HCT116 (cell line): ENCODE measurements at regions not wholly inside any gene's neighbourhood (a gene's known extent, or its start where the extent isn't known, plus 50 kb on each side); places are given as distances from the start of the nearest gene placed in this dataset.
"Not testable (repeated sequence)": the region's sequence is repeated elsewhere in the genome, so short reads cannot be mapped to it uniquely, and the experiment has no call there.

ENCODE experiments used
- ATAC-seq: fragments of 200-7000 bp; cut with Tn5 transposase; 2 replicates; pipeline ENCODE4 v1.9.1; 2020; ENCODE audit warnings: mild to moderate bottlenecking, moderate library complexity
- BruUV-seq: library from RNA; stranded (reverse); fragments of 400-500 nt; replicated peaks from 2 replicates; lab custom pipeline; 2021; lab: Mats Ljungman, UMichigan
- CTCF ChIA-PET: fragments of 300-600 bp; sonication (Branson Sonifier 250); formaldehyde crosslinking; loops from one replicate; lab custom pipeline; 2021; ENCODE audit warnings: antibody characterized with exemption; lab: Charles Lee
- POLR2A ChIA-PET: fragments of 300-600, 350-600 bp; sonication (Branson Sonifier 250); formaldehyde crosslinking; loops from one replicate; lab custom pipeline; 2021; ENCODE audit warnings: antibody characterized with exemption; lab: Charles Lee
- RAD21 ChIA-PET, 2 experiments: fragments of 300-600 bp; sonication (Branson Sonifier 250); formaldehyde crosslinking; loops; one replicate each; lab custom pipeline; 2023; ENCODE audit warnings: low total read pairs in 2 of 2; ENCODE audit not compliant: uncharacterized antibody in 2 of 2, unreplicated experiment in 2 of 2, low non-redundant PET in 1 of 2; lab: Charles Lee
- DNase-seq: peaks from one replicate; pipeline ENCODE4 v3.0.0-alpha.2; 2010; ENCODE audit warnings: low read depth, low spot score
- H2AFZ ChIP-seq: fragments of 200-600 bp; shearing (Covaris generic), sonication (generic); 2 replicates; pipeline ENCODE4 v1.6.1; 2017; ENCODE audit warnings: low read depth, mixed run types, mixed read lengths, antibody characterized with exemption, low read length; ENCODE audit not compliant: poor library complexity, severe bottlenecking
- H3K27ac ChIP-seq: 2 replicates; pipeline ENCODE4 v1.5.1; 2012; ENCODE audit warnings: low read depth, low read length
- H3K27me3 ChIP-seq: fragments of 200-600 bp; sonication (generic); 2 replicates; pipeline ENCODE4 v1.6.1; 2016; ENCODE audit warnings: mixed run types, low read length, mixed read lengths; ENCODE audit not compliant: insufficient read depth
- H3K36me3 ChIP-seq, 2 experiments: fragments of 200-500 bp in 1 of 2; fragments of 200-600 bp in 1 of 2; sonication (Bioruptor generic) in 1 of 2; sonication (generic) in 1 of 2; 2 replicates each; pipeline versions ENCODE4 v1.5.1 to v1.6.1; 2014 to 2016; ENCODE audit warnings: low read length in 2 of 2, inconsistent platforms in 1 of 2, mixed read lengths in 1 of 2, mixed run types in 1 of 2; ENCODE audit not compliant: insufficient read depth in 2 of 2, control insufficient read depth in 1 of 2
- H3K4me1 ChIP-seq, 2 experiments: fragments of 200-600 bp in 1 of 2; sonication (generic) in 1 of 2; 2 replicates each; pipeline versions ENCODE4 v1.5.1 to v1.6.1; 2012 to 2017; ENCODE audit warnings: low read length in 2 of 2, inconsistent platforms in 1 of 2, mild to moderate bottlenecking in 1 of 2, mixed read lengths in 1 of 2, mixed run types in 1 of 2, moderate library complexity in 1 of 2; ENCODE audit not compliant: insufficient read depth in 2 of 2, control insufficient read depth in 1 of 2
- H3K4me2 ChIP-seq: fragments of 200-600 bp; sonication (generic); 2 replicates; pipeline ENCODE4 v1.6.1; 2017; ENCODE audit warnings: mixed run types, low read length, mixed read lengths
- H3K4me3 ChIP-seq, 2 experiments: fragments of 200-600 bp in 1 of 2; sonication (generic) in 1 of 2; replicated peaks in 1 of 2; 2 replicates each; pipeline ENCODE4 v1.5.1; 2011 to 2016; ENCODE audit warnings: low read length in 2 of 2, control low read depth in 1 of 2, low read depth in 1 of 2, mild to moderate bottlenecking in 1 of 2, mixed read lengths in 1 of 2, mixed run types in 1 of 2
- H3K79me2 ChIP-seq: fragments of 200-600 bp; sonication (generic); 2 replicates; pipeline ENCODE4 v1.6.1; 2017; ENCODE audit warnings: mild to moderate bottlenecking, mixed run types, low read length, moderate library complexity, mixed read lengths; ENCODE audit not compliant: insufficient read depth
- H3K9ac ChIP-seq: fragments of 200-600 bp; sonication (generic); 2 replicates; pipeline ENCODE4 v1.6.1; 2016; ENCODE audit warnings: low read length, mixed read lengths
- H3K9me2 ChIP-seq: fragments of 200-600 bp; sonication (generic), shearing (Covaris generic); 2 replicates; pipeline ENCODE4 v1.6.1; 2017; ENCODE audit warnings: mixed run types, mild to moderate bottlenecking, moderate library complexity; ENCODE audit not compliant: insufficient read depth
- H3K9me3 ChIP-seq, 2 experiments: fragments of 200-500 bp in 1 of 2; fragments of 200-600 bp in 1 of 2; sonication (Bioruptor generic) in 1 of 2; sonication (generic) in 1 of 2; 2 replicates each; pipeline ENCODE4 v1.6.1; 2014 to 2017; ENCODE audit warnings: low read length in 2 of 2, mixed read lengths in 2 of 2, inconsistent platforms in 1 of 2, low read depth in 1 of 2, mild to moderate bottlenecking in 1 of 2, mixed run types in 1 of 2, moderate library complexity in 1 of 2; ENCODE audit not compliant: control insufficient read depth in 1 of 2, insufficient read depth in 1 of 2
- H4K20me1 ChIP-seq: fragments of 200-600 bp; sonication (generic), shearing (Covaris generic); 2 replicates; pipeline ENCODE4 v1.6.1; 2017; ENCODE audit warnings: mixed run types, mild to moderate bottlenecking, moderate library complexity; ENCODE audit not compliant: insufficient read depth
- CBX3 ChIP-seq: IDR thresholded peaks from 2 replicates; pipeline ENCODE4 v1.6.1; 2012; ENCODE audit warnings: low read depth
- CEBPB ChIP-seq: IDR thresholded peaks from 2 replicates; pipeline ENCODE4 v1.6.1; 2012; ENCODE audit warnings: low read depth
- CTCF ChIP-seq, 3 experiments: fragments of 200-600 bp in 1 of 3; sonication (generic) in 1 of 3; IDR thresholded peaks in 2 of 3; conservative IDR thresholded peaks in 1 of 3; 2 replicates each; pipeline ENCODE4 v1.5.1; 2012 to 2017; ENCODE audit warnings: low read depth in 2 of 3, low read length in 2 of 3, antibody characterized with exemption in 1 of 3, borderline replicate concordance in 1 of 3, control low read depth in 1 of 3, mild to moderate bottlenecking in 1 of 3, mixed read lengths in 1 of 3, mixed run types in 1 of 3, moderate library complexity in 1 of 3; ENCODE audit not compliant: insufficient read depth in 1 of 3
- EGR1 ChIP-seq: IDR thresholded peaks from 2 replicates; pipeline ENCODE4 v1.6.1; 2012; ENCODE audit warnings: low read depth
- ELF1 ChIP-seq: IDR thresholded peaks from 2 replicates; pipeline ENCODE4 v1.6.1; 2012; ENCODE audit warnings: low read depth, borderline replicate concordance
- EZH2 ChIP-seq: fragments of 200-600 bp; sonication (generic); IDR thresholded peaks from 2 replicates; pipeline ENCODE4 v1.6.1; 2017; ENCODE audit warnings: antibody characterized with exemption, mixed run types
- FOSL1 ChIP-seq: IDR thresholded peaks from 2 replicates; pipeline ENCODE4 v1.6.1; 2012; ENCODE audit warnings: low read depth
- JUND ChIP-seq: IDR thresholded peaks from 2 replicates; pipeline ENCODE4 v1.6.1; 2012
- RAD21 ChIP-seq: IDR thresholded peaks from 2 replicates; pipeline ENCODE4 v1.6.1; 2012; ENCODE audit warnings: low read depth, mild to moderate bottlenecking
- SP1 ChIP-seq: IDR thresholded peaks from 2 replicates; pipeline ENCODE4 v1.6.1; 2012; ENCODE audit warnings: low read depth
- SRF ChIP-seq: IDR thresholded peaks from 2 replicates; pipeline ENCODE4 v1.6.1; 2012; ENCODE audit warnings: low read depth
- YY1 ChIP-seq: IDR thresholded peaks from 2 replicates; pipeline ENCODE4 v1.6.1; 2011; ENCODE audit warnings: low read length, low read depth, moderate library complexity, mild to moderate bottlenecking; ENCODE audit not compliant: insufficient replicate concordance; ENCODE audit errors: extremely low read depth
- ZBTB33 ChIP-seq: IDR thresholded peaks from 2 replicates; pipeline ENCODE4 v1.6.1; 2011; ENCODE audit warnings: mild to moderate bottlenecking, low read length, moderate library complexity; ENCODE audit not compliant: insufficient replicate concordance; ENCODE audit errors: extremely low read depth
- ZNF274 ChIP-seq: fragments of 200-500 bp; sonication (Bioruptor generic); IDR thresholded peaks from 2 replicates; pipeline ENCODE4 v1.6.1; 2014; ENCODE audit warnings: mild to moderate bottlenecking, low read depth, low read length, inconsistent platforms
- intact Hi-C: fragments of 100-400 bp; cut with micrococcal nuclease; formaldehyde crosslinking; loops from 2 replicates; pipeline ENCODE4 v1.10.0; 2022
- TF ChIP-seq, protein P1 (sequence below): IDR thresholded peaks from 2 replicates; pipeline ENCODE4 v1.6.1; 2012

DNA sequence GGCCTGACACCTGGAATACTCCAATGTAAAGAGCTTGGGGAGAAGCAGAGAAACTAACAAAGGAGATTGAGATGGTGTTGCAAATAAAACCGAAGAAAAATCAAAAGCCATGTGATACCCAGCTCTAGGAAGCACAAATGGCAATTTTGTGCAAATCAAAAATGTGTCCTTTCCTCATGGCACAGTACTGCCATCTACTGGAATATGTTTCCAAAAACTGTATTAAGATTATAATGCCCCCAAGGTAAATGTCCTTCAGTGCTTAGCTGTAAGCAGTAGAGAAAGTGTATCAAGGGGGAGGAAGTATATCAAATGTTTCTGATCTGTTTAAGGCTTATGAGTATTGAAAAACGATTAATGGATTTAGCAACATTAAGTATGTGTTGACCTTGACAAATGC is 620.3 kb downstream of the ZWINT start:
- DNase-seq, POLR2A ChIA-PET, H3K27me3 ChIP-seq, H3K9me3 ChIP-seq, BruUV-seq, H2AFZ ChIP-seq, H3K9ac ChIP-seq, RAD21 ChIA-PET, H4K20me1 ChIP-seq, H3K36me3 ChIP-seq, ATAC-seq, H3K4me2 ChIP-seq, H3K4me3 ChIP-seq, intact Hi-C loops, H3K79me2 ChIP-seq, CTCF ChIA-PET, H3K27ac ChIP-seq, H3K4me1 ChIP-seq, H3K9me2 ChIP-seq: not testable (repeated sequence)
- peak in 1 of 3 experiments; percentile 30; a peak in 1 of 6 replicates for TF ChIP-seq CTCF (IDR thresholded peaks at IDR 0.05 in 2 of 3, conservative IDR thresholded peaks at IDR 0.05 in 1 of 3; ENCODE audit: borderline replicate concordance in 1 of 3, insufficient read depth in 1 of 3, low read depth in 2 of 3, low read length in 2 of 3)

DNA sequence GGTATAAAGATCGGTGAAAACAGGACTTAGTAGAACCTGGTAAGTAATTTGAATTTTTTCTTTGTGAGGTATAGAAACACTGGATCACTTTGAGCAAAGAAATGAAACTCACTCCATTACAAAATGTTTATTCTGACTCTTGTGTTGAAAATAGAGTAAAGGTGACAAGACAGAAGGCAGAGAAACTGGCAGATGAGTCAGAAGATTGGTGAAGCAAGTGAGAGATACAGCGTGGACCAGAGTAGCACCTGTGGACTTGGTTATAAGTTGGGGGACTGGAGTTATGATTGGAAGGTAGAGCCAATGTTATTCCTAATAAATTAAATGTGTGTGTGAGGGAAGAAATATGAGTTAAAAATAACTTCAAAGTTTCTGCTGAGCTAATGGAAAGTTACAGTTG is 620.9 kb downstream of the ZWINT start:
- no peaks in the 10 kb centered on the region for H3K27me3 ChIP-seq
- no peak overlapping the region for H3K4me3 ChIP-seq
- H3K9me2 ChIP-seq = no peaks in the 10 kb centered on the region
- no peak overlapping the region for H2AFZ ChIP-seq
- H3K36me3 ChIP-seq = no peaks in the 10 kb centered on the region
- CTCF ChIA-PET = no interaction called here
- intact Hi-C loops = no loop called here
- POLR2A ChIA-PET = no interaction called here
- no TSS peak for BruUV-seq
- ATAC-seq = no peak
- RAD21 ChIA-PET = no interaction called here
- DNase-seq = no peak
- no peaks in the 10 kb centered on the region for H3K4me1 ChIP-seq
- no peak overlapping the region for H3K4me2 ChIP-seq
- H3K9me3 ChIP-seq = peaks cover 6 to 8% of the 10 kb centered on the region in 2 experiments; a peak in 3 of 4 replicates
- H4K20me1 ChIP-seq = no peaks in the 10 kb centered on the region
- no peak overlapping the region for H3K9ac ChIP-seq
- H3K79me2 ChIP-seq = no peaks in the 10 kb centered on the region
- H3K27ac ChIP-seq = no peak overlapping the region
- TF ChIP-seq CTCF (IDR thresholded peaks at IDR 0.05 in 2 of 3, conservative IDR thresholded peaks at IDR 0.05 in 1 of 3; ENCODE audit: borderline replicate concordance in 1 of 3, insufficient read depth in 1 of 3, low read depth in 2 of 3, low read length in 2 of 3) (no peak), FOSL1 (no peak), ELF1 (no peak), CBX3 (no peak), JUND (no peak), CEBPB (no peak), YY1 (no peak), ZBTB33 (no peak), SP1 (no peak), EGR1 (no peak), ZNF274 (no peak), RAD21 (no peak), EZH2 (no peak), SRF (no peak)
- TF ChIP-seq, protein P1, sequence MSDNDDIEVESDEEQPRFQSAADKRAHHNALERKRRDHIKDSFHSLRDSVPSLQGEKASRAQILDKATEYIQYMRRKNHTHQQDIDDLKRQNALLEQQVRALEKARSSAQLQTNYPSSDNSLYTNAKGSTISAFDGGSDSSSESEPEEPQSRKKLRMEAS = no peak
